Muscle of arm (tissue), 1 donor: ENCODE measurements at regions not wholly inside any gene's neighbourhood (a gene's known extent, or its start where the extent isn't known, plus 50 kb on each side); places are given as distances from the start of the nearest gene placed in this dataset.
"Not testable (repeated sequence)": the region's sequence is repeated elsewhere in the genome, so short reads cannot be mapped to it uniquely, and the experiment has no call there.

Source experiments
- DNase-seq: peaks from one replicate; pipeline ENCODE4 v3.0.0-alpha.2; 2013

DNA sequence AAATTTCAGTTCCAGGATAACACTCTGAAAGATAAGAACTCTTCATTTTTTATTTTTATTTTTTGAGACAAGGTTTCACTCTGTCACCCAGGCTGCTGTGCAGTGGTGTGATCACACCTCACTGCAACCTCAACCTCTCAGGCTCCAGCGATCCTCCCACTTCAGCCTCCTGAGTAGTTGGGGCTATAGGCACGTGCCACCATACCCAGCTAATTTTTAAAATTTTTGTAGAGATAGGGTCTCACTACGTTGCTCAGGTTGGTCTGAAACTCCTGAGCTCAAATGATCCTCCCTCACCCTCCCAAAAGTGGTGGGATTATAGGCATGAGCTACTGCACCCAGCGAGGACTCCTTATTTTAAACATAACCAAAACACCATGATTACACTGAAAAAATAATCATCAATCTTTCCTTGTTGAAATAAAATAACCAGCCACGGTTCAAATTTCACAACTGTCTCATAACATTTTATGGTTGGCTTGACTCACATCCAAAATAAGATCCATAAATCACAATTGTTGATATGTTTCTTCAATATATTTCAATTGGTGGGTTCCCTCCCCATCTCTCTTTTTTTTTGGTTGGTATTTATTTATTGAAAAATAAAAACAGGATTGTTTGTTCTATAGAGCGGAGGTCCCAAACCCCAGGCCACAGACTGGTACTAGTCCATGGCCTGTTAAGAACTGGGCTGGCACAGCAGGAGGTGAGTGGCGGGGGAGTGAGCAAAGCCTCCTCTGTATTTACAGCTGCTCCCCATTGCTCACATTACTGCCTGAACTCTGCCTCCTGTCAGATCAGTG lies 60.1 kb upstream of the FAM171A1 start:
- DNase-seq = no peak

- DNase-seq = no peak
These were observed 57.6 kb upstream of the FAM171A1 start for GRCh38 chr10:15428681-15429080.

DNA sequence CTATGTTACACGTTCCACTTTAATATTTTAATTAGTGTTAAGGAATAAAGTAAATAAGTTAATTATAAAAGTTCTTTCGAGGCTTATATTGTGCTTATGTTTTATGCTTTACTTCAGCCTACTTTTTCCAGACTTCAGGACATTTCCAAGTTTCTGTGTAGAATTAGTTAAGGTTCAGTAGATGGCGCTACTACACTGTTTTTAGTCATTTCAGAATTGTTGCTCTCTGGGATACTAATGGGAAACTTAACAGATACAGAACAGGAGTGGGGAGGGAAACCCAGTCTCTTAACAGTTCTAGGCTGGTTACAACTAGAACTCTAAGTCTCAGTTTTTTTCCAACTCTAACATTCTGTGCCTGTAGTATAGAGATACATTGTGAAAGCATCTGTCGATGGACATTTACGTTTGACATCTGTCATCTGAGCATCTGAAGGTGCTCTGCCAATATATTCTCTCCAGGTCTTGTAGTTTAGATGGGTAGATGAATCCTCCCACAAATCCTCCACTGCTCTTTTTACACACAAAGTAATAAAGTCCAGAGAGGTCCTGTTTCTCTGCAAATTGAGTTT lies 56.8 kb upstream of the FAM171A1 start:
- peak; percentile 56 for DNase-seq

- no peak for DNase-seq
These were observed 55.5 kb upstream of the FAM171A1 start for GRCh38 chr10:15426558-15426957.

GRCh38 chr10:15426115-15426514 lies 55.0 kb upstream of the FAM171A1 start:
- no peak for DNase-seq

- not testable (repeated sequence) for DNase-seq
These were observed 50.8 kb upstream of the FAM171A1 start for GRCh38 chr10:15421875-15422274.
